ENCODE measurements at regions not wholly inside any gene's neighbourhood (a gene's known extent, or its start where the extent isn't known, plus 50 kb on each side); places are given as distances from the start of the nearest gene placed in this dataset.

DNA sequence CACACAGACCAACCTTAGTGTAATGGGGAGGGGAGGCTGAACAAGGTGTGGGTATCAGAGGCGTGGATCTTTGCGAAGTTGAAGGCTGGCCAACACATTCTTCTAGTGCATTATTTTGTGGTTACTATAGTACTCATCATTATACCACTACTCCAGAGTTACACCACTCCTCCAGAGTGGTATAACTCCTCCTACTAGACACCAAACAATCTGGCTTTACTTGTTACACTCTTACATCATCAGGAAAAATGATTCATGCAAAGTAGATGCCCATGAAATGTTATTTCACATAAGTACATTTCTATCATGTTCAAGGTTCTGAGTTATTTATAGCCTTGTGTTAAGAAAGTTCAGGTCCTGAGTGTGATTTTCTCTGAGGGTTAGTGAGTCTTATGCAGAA lies 443.1 kb upstream of the OPRM1 start:
- Histone ChIP-seq H3K27ac (no peak overlapping the region), H3K4me1 (no peaks in the 10 kb centered on the region), H3K9me3 (no peaks in the 10 kb centered on the region), H3K36me3 (no peaks in the 10 kb centered on the region), H3K27me3 (replicated peaks in 1 of 7) (no peaks in the 10 kb centered on the region), H3K4me3 (no peak overlapping the region)
- no peak for DNase-seq
- TF ChIP-seq, protein P1, sequence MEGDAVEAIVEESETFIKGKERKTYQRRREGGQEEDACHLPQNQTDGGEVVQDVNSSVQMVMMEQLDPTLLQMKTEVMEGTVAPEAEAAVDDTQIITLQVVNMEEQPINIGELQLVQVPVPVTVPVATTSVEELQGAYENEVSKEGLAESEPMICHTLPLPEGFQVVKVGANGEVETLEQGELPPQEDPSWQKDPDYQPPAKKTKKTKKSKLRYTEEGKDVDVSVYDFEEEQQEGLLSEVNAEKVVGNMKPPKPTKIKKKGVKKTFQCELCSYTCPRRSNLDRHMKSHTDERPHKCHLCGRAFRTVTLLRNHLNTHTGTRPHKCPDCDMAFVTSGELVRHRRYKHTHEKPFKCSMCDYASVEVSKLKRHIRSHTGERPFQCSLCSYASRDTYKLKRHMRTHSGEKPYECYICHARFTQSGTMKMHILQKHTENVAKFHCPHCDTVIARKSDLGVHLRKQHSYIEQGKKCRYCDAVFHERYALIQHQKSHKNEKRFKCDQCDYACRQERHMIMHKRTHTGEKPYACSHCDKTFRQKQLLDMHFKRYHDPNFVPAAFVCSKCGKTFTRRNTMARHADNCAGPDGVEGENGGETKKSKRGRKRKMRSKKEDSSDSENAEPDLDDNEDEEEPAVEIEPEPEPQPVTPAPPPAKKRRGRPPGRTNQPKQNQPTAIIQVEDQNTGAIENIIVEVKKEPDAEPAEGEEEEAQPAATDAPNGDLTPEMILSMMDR (IDR thresholded peaks at IDR 0.05 in 8 of 11, conservative IDR thresholded peaks at IDR 0.05 in 3 of 11): no peak
- TF ChIP-seq POLR2AphosphoS5 (IDR thresholded peaks at IDR 0.05) (no peak), POLR2A (IDR thresholded peaks at IDR 0.05) (no peak)
- WGBS, 5 donors: 82 to 93% (median 88%) methylated on average over 2 of the region's 2 CpGs
- intact Hi-C loops (cut with DNase I; ENCODE audit: low total_unique reads): no loop called here

DNA sequence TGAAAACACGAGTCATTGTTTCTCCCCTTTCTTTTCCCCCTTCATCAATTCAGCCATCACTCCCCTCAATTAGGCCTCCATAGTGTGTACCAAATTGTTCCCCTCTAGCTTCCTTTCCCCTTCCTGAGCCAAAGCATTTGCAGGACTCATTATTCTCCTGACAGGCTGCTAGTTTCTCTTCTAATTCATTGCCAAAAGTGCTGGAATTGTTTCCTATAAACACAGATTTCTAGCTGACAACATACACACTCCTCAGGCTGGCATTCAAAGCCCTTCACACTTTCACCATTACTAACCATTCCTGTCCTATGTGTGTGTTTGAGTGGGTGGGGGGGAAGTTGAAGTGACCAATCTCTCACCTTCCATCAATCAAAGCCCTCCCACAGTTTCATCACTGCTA lies 444.2 kb upstream of the OPRM1 start:
- TF ChIP-seq POLR2A (IDR thresholded peaks at IDR 0.05) (no peak), POLR2AphosphoS5 (IDR thresholded peaks at IDR 0.05) (no peak)
- TF ChIP-seq, protein P1 (IDR thresholded peaks at IDR 0.05 in 8 of 11, conservative IDR thresholded peaks at IDR 0.05 in 3 of 11): no peak
- H3K9me3 ChIP-seq: no peaks in the 10 kb centered on the region
- H3K27ac ChIP-seq: no peak overlapping the region
- 0 to 83% (median 64%) methylated on average over 1 of the region's 1 CpG for WGBS, 5 donors
- no peak for DNase-seq
- H3K4me1 ChIP-seq: no peaks in the 10 kb centered on the region
- no peaks in the 10 kb centered on the region for H3K36me3 ChIP-seq
- no peaks in the 10 kb centered on the region for H3K27me3 ChIP-seq (replicated peaks in 1 of 7)
- intact Hi-C loops (cut with DNase I; ENCODE audit: low total_unique reads): no loop called here
- no peak overlapping the region for H3K4me3 ChIP-seq

DNA sequence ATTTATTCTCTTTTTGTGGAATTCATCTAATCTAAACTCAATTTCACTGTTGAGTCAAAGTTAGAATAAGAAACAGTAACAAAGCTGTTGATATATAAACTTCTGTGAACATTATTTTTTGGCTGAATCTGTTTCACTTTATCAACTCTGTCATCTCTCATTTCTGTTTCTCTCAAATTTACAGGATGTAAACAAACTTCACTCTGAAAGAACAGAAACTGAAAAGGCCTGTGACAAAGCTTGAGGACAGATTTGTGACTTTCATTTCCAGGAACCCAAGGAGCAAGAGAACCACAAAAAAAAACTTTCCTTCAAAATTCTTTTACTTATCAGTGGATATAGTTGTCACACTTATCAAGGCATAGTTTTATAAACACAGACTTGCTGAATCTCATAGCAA lies 447.9 kb upstream of the OPRM1 start:
- Histone ChIP-seq H3K4me1 (no peaks in the 10 kb centered on the region), H3K27ac (no peak overlapping the region), H3K36me3 (no peaks in the 10 kb centered on the region), H3K27me3 (replicated peaks in 1 of 7) (no peaks in the 10 kb centered on the region), H3K4me3 (no peak overlapping the region), H3K9me3 (no peaks in the 10 kb centered on the region)
- TF ChIP-seq, protein P1 (IDR thresholded peaks at IDR 0.05 in 8 of 11, conservative IDR thresholded peaks at IDR 0.05 in 3 of 11): no peak
- TF ChIP-seq POLR2AphosphoS5 (IDR thresholded peaks at IDR 0.05): no peak
- TF ChIP-seq POLR2A (IDR thresholded peaks at IDR 0.05): no peak
- DNase-seq: no peak
- intact Hi-C loops (cut with DNase I; ENCODE audit: low total_unique reads): no loop called here

DNA sequence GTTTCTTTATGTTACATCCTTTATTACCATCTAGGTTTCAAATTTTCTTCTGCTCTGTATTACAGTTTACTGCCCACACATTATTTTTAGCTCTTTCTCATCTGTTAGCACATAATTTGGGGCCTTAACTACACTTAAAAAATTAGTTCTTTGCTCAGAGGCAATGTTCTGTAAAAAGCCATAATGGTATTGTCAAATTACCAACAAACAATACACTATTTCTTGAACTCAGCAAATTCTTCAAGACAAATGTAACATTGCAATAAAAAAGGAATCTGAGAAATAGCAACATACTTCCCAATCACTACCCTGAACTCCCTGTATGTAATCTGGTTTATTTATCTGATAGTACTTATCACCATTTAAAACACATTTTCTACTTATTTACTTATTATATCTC lies 448.6 kb upstream of the OPRM1 start:
- Histone ChIP-seq H3K4me3 (no peak overlapping the region), H3K27ac (no peak overlapping the region), H3K27me3 (replicated peaks in 1 of 7) (no peaks in the 10 kb centered on the region), H3K9me3 (no peaks in the 10 kb centered on the region), H3K4me1 (no peaks in the 10 kb centered on the region), H3K36me3 (no peaks in the 10 kb centered on the region)
- TF ChIP-seq POLR2AphosphoS5 (IDR thresholded peaks at IDR 0.05): no peak
- no peak for TF ChIP-seq POLR2A (IDR thresholded peaks at IDR 0.05)
- TF ChIP-seq, protein P1 (IDR thresholded peaks at IDR 0.05 in 8 of 11, conservative IDR thresholded peaks at IDR 0.05 in 3 of 11): no peak
- intact Hi-C loops (cut with DNase I; ENCODE audit: low total_unique reads): no loop called here
- DNase-seq: no peak
